CD4-positive, alpha-beta T cell treated with Interleukin-12 subunit alpha and Interleukin-12 subunit beta, for 1 hour (primary cell): ENCODE measurements at regions not wholly inside any gene's neighbourhood (a gene's known extent, or its start where the extent isn't known, plus 50 kb on each side); places are given as distances from the start of the nearest gene placed in this dataset.

ENCODE experiments used
- DNase-seq: peaks from one replicate; pipeline ENCODE4 v3.0.0-alpha.2; 2020

GRCh38 chr13:95502216-95502615 is 50.3 kb upstream of the CLDN10 start:
- DNase-seq: no peak
